Peyer's patch (tissue), 4 donors: ENCODE measurements at regions not wholly inside any gene's neighbourhood (a gene's known extent, or its start where the extent isn't known, plus 50 kb on each side); places are given as distances from the start of the nearest gene placed in this dataset.

Source experiments
- POLR2A ChIP-seq, 2 donors: fragments of 450-650 bp; IDR thresholded peaks; one replicate each; pipeline ENCODE4 v1.5.1; 2017; ENCODE audit warnings: antibody characterized with exemption in 2 of 2, mild to moderate bottlenecking in 2 of 2, moderate library complexity in 2 of 2
- TF ChIP-seq, protein P1 (sequence below), 6 experiments: fragments of 450-650 bp in 4 of 6; fragments of 200-600 bp in 2 of 6; sonication (generic) in 1 of 6; IDR thresholded peaks; one replicate each; pipeline ENCODE4 v1.5.1; 2017 to 2019; ENCODE audit warnings: antibody characterized with exemption in 6 of 6, mild to moderate bottlenecking in 3 of 6, moderate library complexity in 1 of 6

GRCh38 chr14:22189881-22190280 is 399.1 kb downstream of the DAD1 start:
- TF ChIP-seq, protein P1, sequence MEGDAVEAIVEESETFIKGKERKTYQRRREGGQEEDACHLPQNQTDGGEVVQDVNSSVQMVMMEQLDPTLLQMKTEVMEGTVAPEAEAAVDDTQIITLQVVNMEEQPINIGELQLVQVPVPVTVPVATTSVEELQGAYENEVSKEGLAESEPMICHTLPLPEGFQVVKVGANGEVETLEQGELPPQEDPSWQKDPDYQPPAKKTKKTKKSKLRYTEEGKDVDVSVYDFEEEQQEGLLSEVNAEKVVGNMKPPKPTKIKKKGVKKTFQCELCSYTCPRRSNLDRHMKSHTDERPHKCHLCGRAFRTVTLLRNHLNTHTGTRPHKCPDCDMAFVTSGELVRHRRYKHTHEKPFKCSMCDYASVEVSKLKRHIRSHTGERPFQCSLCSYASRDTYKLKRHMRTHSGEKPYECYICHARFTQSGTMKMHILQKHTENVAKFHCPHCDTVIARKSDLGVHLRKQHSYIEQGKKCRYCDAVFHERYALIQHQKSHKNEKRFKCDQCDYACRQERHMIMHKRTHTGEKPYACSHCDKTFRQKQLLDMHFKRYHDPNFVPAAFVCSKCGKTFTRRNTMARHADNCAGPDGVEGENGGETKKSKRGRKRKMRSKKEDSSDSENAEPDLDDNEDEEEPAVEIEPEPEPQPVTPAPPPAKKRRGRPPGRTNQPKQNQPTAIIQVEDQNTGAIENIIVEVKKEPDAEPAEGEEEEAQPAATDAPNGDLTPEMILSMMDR (IDR thresholded peaks at IDR 0.05), result no peak
- TF ChIP-seq POLR2A (IDR thresholded peaks at IDR 0.05), result no peak
